ENCODE measurements at regions not wholly inside any gene's neighbourhood (a gene's known extent, or its start where the extent isn't known, plus 50 kb on each side); places are given as distances from the start of the nearest gene placed in this dataset.

GRCh38 chr2:216774180-216774579 lies 78.8 kb upstream of the IGFBP5 start:
- no peak overlapping the region for H3K27ac ChIP-seq (ENCODE audit: low read length)
- H3K9ac ChIP-seq (ENCODE audit: low read length), result no peak overlapping the region
- H3K9me3 ChIP-seq (ENCODE audit: low read length), result no peaks in the 10 kb centered on the region
- H3K79me2 ChIP-seq (replicated peaks; ENCODE audit: insufficient read depth, low read length), result no peaks in the 10 kb centered on the region
- TF ChIP-seq SMC3 (conservative IDR thresholded peaks at IDR 0.05; ENCODE audit: poor library complexity) (no peak), RAD21 (conservative IDR thresholded peaks at IDR 0.05) (no peak), EP300 (conservative IDR thresholded peaks at IDR 0.05; ENCODE audit: poor library complexity, severe bottlenecking) (no peak), TAF1 (IDR thresholded peaks at IDR 0.05; ENCODE audit: low read depth) (no peak)
- no peaks in the 10 kb centered on the region for H3K36me3 ChIP-seq (ENCODE audit: insufficient read depth, low read length)
- no peak overlapping the region for H3K4me2 ChIP-seq (ENCODE audit: low read length)
- H4K20me1 ChIP-seq (ENCODE audit: insufficient read depth), result no peaks in the 10 kb centered on the region
- no peaks in the 10 kb centered on the region for H3K9me2 ChIP-seq (ENCODE audit: insufficient read depth, low read length)
- no peak overlapping the region for H3K4me3 ChIP-seq (ENCODE audit: low read length)
- no peaks in the 10 kb centered on the region for H3K27me3 ChIP-seq (ENCODE audit: insufficient read depth, low read depth, low read length)
- H2AFZ ChIP-seq (ENCODE audit: low read depth, low read length), result no peak overlapping the region
- H3F3A ChIP-seq (ENCODE audit: insufficient read depth, low read length, poor library complexity, severe bottlenecking), result no peaks in the 10 kb centered on the region

- Histone ChIP-seq H3K4me3 (ENCODE audit: low read length) (no peak overlapping the region), H3F3A (ENCODE audit: insufficient read depth, low read length, poor library complexity, severe bottlenecking) (no peaks in the 10 kb centered on the region), H3K9me2 (ENCODE audit: insufficient read depth, low read length) (no peaks in the 10 kb centered on the region), H2AFZ (ENCODE audit: low read depth, low read length) (no peak overlapping the region), H3K9ac (ENCODE audit: low read length) (no peak overlapping the region), H3K4me2 (ENCODE audit: low read length) (no peak overlapping the region), H3K27me3 (ENCODE audit: insufficient read depth, low read depth, low read length) (no peaks in the 10 kb centered on the region), H3K79me2 (replicated peaks; ENCODE audit: insufficient read depth, low read length) (no peaks in the 10 kb centered on the region), H4K20me1 (ENCODE audit: insufficient read depth) (no peaks in the 10 kb centered on the region), H3K9me3 (ENCODE audit: low read length) (no peaks in the 10 kb centered on the region), H3K36me3 (ENCODE audit: insufficient read depth, low read length) (no peaks in the 10 kb centered on the region), H3K27ac (ENCODE audit: low read length) (no peak overlapping the region)
- TF ChIP-seq REST (IDR thresholded peaks at IDR 0.05; ENCODE audit: borderline replicate concordance), result no peak
- no peak for TF ChIP-seq POLR2AphosphoS5 (IDR thresholded peaks at IDR 0.05)
- no peak for TF ChIP-seq EZH2 (IDR thresholded peaks at IDR 0.05; ENCODE audit: borderline replicate concordance, insufficient read depth, low read length, poor library complexity, severe bottlenecking)
- TF ChIP-seq CTCF (IDR thresholded peaks at IDR 0.05; ENCODE audit: poor library complexity, severe bottlenecking), result no peak
- TF ChIP-seq MXI1 (conservative IDR thresholded peaks at IDR 0.05; ENCODE audit: poor library complexity, severe bottlenecking), result no peak
- TF ChIP-seq EP300 (conservative IDR thresholded peaks at IDR 0.05; ENCODE audit: poor library complexity, severe bottlenecking), result no peak
- TF ChIP-seq SMC3 (conservative IDR thresholded peaks at IDR 0.05; ENCODE audit: poor library complexity), result no peak
- TF ChIP-seq RAD21 (conservative IDR thresholded peaks at IDR 0.05), result no peak
- TF ChIP-seq TAF1 (IDR thresholded peaks at IDR 0.05; ENCODE audit: low read depth), result no peak
These were observed 77.7 kb upstream of the IGFBP5 start for GRCh38 chr2:216773072-216773471.

GRCh38 chr2:216770717-216771116 lies 75.4 kb upstream of the IGFBP5 start:
- no peak overlapping the region for H3K27ac ChIP-seq (ENCODE audit: low read length)
- H3F3A ChIP-seq (ENCODE audit: insufficient read depth, low read length, poor library complexity, severe bottlenecking), result no peaks in the 10 kb centered on the region
- no peaks in the 10 kb centered on the region for H3K36me3 ChIP-seq (ENCODE audit: insufficient read depth, low read length)
- no peaks in the 10 kb centered on the region for H4K20me1 ChIP-seq (ENCODE audit: insufficient read depth)
- H3K79me2 ChIP-seq (replicated peaks; ENCODE audit: insufficient read depth, low read length), result no peaks in the 10 kb centered on the region
- no peak overlapping the region for H3K4me2 ChIP-seq (ENCODE audit: low read length)
- H3K9me3 ChIP-seq (ENCODE audit: low read length), result no peaks in the 10 kb centered on the region
- no peaks in the 10 kb centered on the region for H3K27me3 ChIP-seq (ENCODE audit: insufficient read depth, low read depth, low read length)
- H3K4me3 ChIP-seq (ENCODE audit: low read length), result no peak overlapping the region
- no peaks in the 10 kb centered on the region for H3K9me2 ChIP-seq (ENCODE audit: insufficient read depth, low read length)
- no peak overlapping the region for H3K9ac ChIP-seq (ENCODE audit: low read length)
- TF ChIP-seq RAD21 (conservative IDR thresholded peaks at IDR 0.05), result no peak
- TF ChIP-seq POLR2AphosphoS5 (IDR thresholded peaks at IDR 0.05), result no peak
- TF ChIP-seq EP300 (conservative IDR thresholded peaks at IDR 0.05; ENCODE audit: poor library complexity, severe bottlenecking), result no peak
- no peak for TF ChIP-seq REST (IDR thresholded peaks at IDR 0.05; ENCODE audit: borderline replicate concordance)
- TF ChIP-seq SMC3 (conservative IDR thresholded peaks at IDR 0.05; ENCODE audit: poor library complexity), result no peak
- TF ChIP-seq EZH2 (IDR thresholded peaks at IDR 0.05; ENCODE audit: borderline replicate concordance, insufficient read depth, low read length, poor library complexity, severe bottlenecking), result no peak
- no peak for TF ChIP-seq CTCF (IDR thresholded peaks at IDR 0.05; ENCODE audit: poor library complexity, severe bottlenecking)
- no peak for TF ChIP-seq MXI1 (conservative IDR thresholded peaks at IDR 0.05; ENCODE audit: poor library complexity, severe bottlenecking)
- TF ChIP-seq TAF1 (IDR thresholded peaks at IDR 0.05; ENCODE audit: low read depth), result no peak
- no peak overlapping the region for H2AFZ ChIP-seq (ENCODE audit: low read depth, low read length)

All from neural cell (in vitro differentiated cells).